Esophagus squamous epithelium (tissue), 5 donors: ENCODE measurements at regions not wholly inside any gene's neighbourhood (a gene's known extent, or its start where the extent isn't known, plus 50 kb on each side); places are given as distances from the start of the nearest gene placed in this dataset.

Source experiments
- DNase-seq: peaks from one replicate; lab custom pipeline; 2025; lab: John Stamatoyannopoulos, UW
- H3K27ac ChIP-seq, 4 donors: fragments of 200-600 bp; sonication (generic); one replicate each; pipeline ENCODE4 v1.5.1; 2016 to 2019; ENCODE audit warnings: mild to moderate bottlenecking in 1 of 4
- H3K27me3 ChIP-seq, 4 donors: fragments of 200-600 bp; sonication (generic); 1 replicate in 3 of 4; 2 replicates in 1 of 4; pipeline versions ENCODE4 v1.5.1 to v1.6.0; 2017 to 2021; ENCODE audit warnings: antibody characterized with exemption in 1 of 4
- H3K36me3 ChIP-seq, 3 donors: fragments of 200-600 bp; sonication (generic); one replicate each; pipeline ENCODE4 v1.5.1; 2016 to 2019
- H3K4me1 ChIP-seq, 3 donors: fragments of 200-600 bp; sonication (generic); one replicate each; pipeline ENCODE4 v1.5.1; 2017 to 2019
- H3K4me3 ChIP-seq, 4 donors: fragments of 200-600 bp; sonication (generic); 1 replicate in 3 of 4; 2 replicates in 1 of 4; pipeline ENCODE4 v1.5.1; 2016 to 2019; ENCODE audit warnings: mild to moderate bottlenecking in 2 of 4, moderate library complexity in 1 of 4
- H3K9me3 ChIP-seq, 3 donors: fragments of 200-600 bp; sonication (generic); one replicate each; pipeline ENCODE4 v1.5.1; 2016 to 2019
- CTCF ChIP-seq, 6 experiments: fragments of 450-650 bp in 4 of 6; fragments of 200-600 bp in 2 of 6; sonication (generic) in 2 of 6; IDR thresholded peaks; one replicate each; pipeline ENCODE4 v1.5.1; 2016 to 2019; ENCODE audit warnings: antibody characterized with exemption in 6 of 6, mild to moderate bottlenecking in 4 of 6, moderate library complexity in 4 of 6
- POLR2A ChIP-seq, 4 donors: fragments of 450-650 bp; IDR thresholded peaks; one replicate each; pipeline ENCODE4 v1.6.1; 2017; ENCODE audit warnings: antibody characterized with exemption in 4 of 4, mild to moderate bottlenecking in 4 of 4, moderate library complexity in 3 of 4
- WGBS, 2 donors: methylation state at CpG; one replicate each; pipeline ENCODE4 v1.1.5; 2018; 5-methylcytosine and 5-hydroxymethylcytosine counted together
- intact Hi-C: fragments of 100-400 bp; cut with DNase I; formaldehyde crosslinking; loops from one replicate; pipeline ENCODE4 v1.15.0; 2022
- donor health status: DM: yes; HTN: yes; CAD: no.

GRCh38 chr16:6548507-6548906 is 784.1 kb upstream of the RBFOX1 start:
- Histone ChIP-seq H3K9me3 (no peaks in the 10 kb centered on the region), H3K4me3 (no peak overlapping the region), H3K36me3 (no peaks in the 10 kb centered on the region), H3K27ac (no peak overlapping the region), H3K27me3 (no peaks in the 10 kb centered on the region), H3K4me1 (no peaks in the 10 kb centered on the region)
- DNase-seq, result no peak
- intact Hi-C loops, result no loop called here
- TF ChIP-seq POLR2A (IDR thresholded peaks at IDR 0.05) (no peak), CTCF (IDR thresholded peaks at IDR 0.05) (no peak)
- 87 to 88% methylated on average over 11 of the region's 11 CpGs for WGBS, 2 donors

- Histone ChIP-seq H3K27ac (no peak overlapping the region), H3K27me3 (no peaks in the 10 kb centered on the region), H3K36me3 (no peaks in the 10 kb centered on the region), H3K4me3 (no peak overlapping the region), H3K4me1 (no peaks in the 10 kb centered on the region), H3K9me3 (no peaks in the 10 kb centered on the region)
- TF ChIP-seq CTCF (IDR thresholded peaks at IDR 0.05), result no peak
- no peak for TF ChIP-seq POLR2A (IDR thresholded peaks at IDR 0.05)
- intact Hi-C loops, result no loop called here
- DNase-seq, result no peak
- 41 to 52% methylated on average over 3 of the region's 3 CpGs for WGBS, 2 donors
Measured at GRCh38 chr16:6547131-6547530, 785.5 kb upstream of the RBFOX1 start.

GRCh38 chr16:6545329-6545728 is 787.3 kb upstream of the RBFOX1 start:
- Histone ChIP-seq H3K4me3 (no peak overlapping the region), H3K27me3 (no peaks in the 10 kb centered on the region), H3K27ac (no peak overlapping the region), H3K4me1 (no peaks in the 10 kb centered on the region), H3K36me3 (no peaks in the 10 kb centered on the region), H3K9me3 (no peaks in the 10 kb centered on the region)
- DNase-seq, result no peak
- intact Hi-C loops, result no loop called here
- 77 to 85% methylated on average over 7 of the region's 7 CpGs for WGBS, 2 donors
- TF ChIP-seq CTCF (IDR thresholded peaks at IDR 0.05) (no peak), POLR2A (IDR thresholded peaks at IDR 0.05) (no peak)

- Histone ChIP-seq H3K27me3 (no peaks in the 10 kb centered on the region), H3K36me3 (no peaks in the 10 kb centered on the region), H3K4me1 (no peaks in the 10 kb centered on the region), H3K27ac (no peak overlapping the region), H3K4me3 (no peak overlapping the region), H3K9me3 (no peaks in the 10 kb centered on the region)
- TF ChIP-seq CTCF (IDR thresholded peaks at IDR 0.05) (no peak), POLR2A (IDR thresholded peaks at IDR 0.05) (no peak)
- DNase-seq, result no peak
- intact Hi-C loops, result no loop called here
- WGBS, 2 donors, result 58 to 71% methylated on average over 3 of the region's 3 CpGs
Measured at GRCh38 chr16:6541267-6541666, 791.4 kb upstream of the RBFOX1 start.

- 50 to 61% methylated on average over 2 of the region's 2 CpGs for WGBS, 2 donors
- intact Hi-C loops, result no loop called here
- Histone ChIP-seq H3K27me3 (no peaks in the 10 kb centered on the region), H3K27ac (no peak overlapping the region), H3K9me3 (no peaks in the 10 kb centered on the region), H3K4me3 (no peak overlapping the region), H3K4me1 (no peaks in the 10 kb centered on the region), H3K36me3 (no peaks in the 10 kb centered on the region)
- no peak for TF ChIP-seq CTCF (IDR thresholded peaks at IDR 0.05)
- TF ChIP-seq POLR2A (IDR thresholded peaks at IDR 0.05), result no peak
- no peak for DNase-seq
Measured at GRCh38 chr16:6536411-6536810, 796.2 kb upstream of the RBFOX1 start.
